ENCODE measurements at regions not wholly inside any gene's neighbourhood (a gene's known extent, or its start where the extent isn't known, plus 50 kb on each side); places are given as distances from the start of the nearest gene placed in this dataset.
"Not testable (repeated sequence)": the region's sequence is repeated elsewhere in the genome, so short reads cannot be mapped to it uniquely, and the experiment has no call there.

- Mint-ChIP-seq H3K36me3 (no peaks in the 10 kb centered on the region), H3K4me3 (no peak overlapping the region), H3K27ac (no peak overlapping the region), H3K9me3 (peaks cover 4% of the 10 kb centered on the region), H3K4me1 (no peaks in the 10 kb centered on the region)
- DNase-seq (ENCODE audit: low spot score in 2 of 2) (no peak), ATAC-seq (no peak)
Measured at GRCh38 chr12:20099395-20100183, 268.7 kb upstream of the PDE3A start.

- no peak overlapping the region for H3K27ac Mint-ChIP-seq
- ATAC-seq (peak; percentile 31), DNase-seq (ENCODE audit: low spot score in 2 of 2) (no peak)
- no peak overlapping the region for H3K4me3 Mint-ChIP-seq
- H3K9me3 Mint-ChIP-seq = peaks cover 4% of the 10 kb centered on the region
- no peaks in the 10 kb centered on the region for H3K36me3 Mint-ChIP-seq
- no peaks in the 10 kb centered on the region for H3K4me1 Mint-ChIP-seq
Measured at GRCh38 chr12:20101046-20101445, 267.3 kb upstream of the PDE3A start.

DNA sequence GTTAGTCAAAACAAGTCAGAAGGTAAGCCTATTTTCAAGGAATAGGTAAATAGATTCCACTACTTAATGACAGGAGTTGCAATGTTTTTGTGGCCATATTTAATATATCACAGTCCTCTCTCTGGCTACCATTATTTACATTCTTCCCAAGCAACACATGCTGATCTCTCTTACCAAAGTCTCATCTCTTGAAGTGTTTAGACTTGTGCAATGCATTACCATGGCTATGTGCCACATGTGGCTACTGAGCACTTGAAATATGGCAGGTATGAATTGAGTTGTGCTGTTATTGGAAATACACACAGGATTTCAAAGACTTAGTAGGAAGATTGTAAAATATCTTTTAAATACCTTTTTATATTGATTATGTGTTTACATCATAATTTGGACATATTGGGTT lies 262.4 kb upstream of the PDE3A start:
- Mint-ChIP-seq H3K4me1 (no peaks in the 10 kb centered on the region), H3K27ac (no peak overlapping the region), H3K9me3 (no peaks in the 10 kb centered on the region), H3K4me3 (no peak overlapping the region), H3K36me3 (no peaks in the 10 kb centered on the region)
- DNase-seq (ENCODE audit: low spot score in 2 of 2) (no peak), ATAC-seq (no peak)

- Mint-ChIP-seq H3K4me1 (no peaks in the 10 kb centered on the region), H3K36me3 (no peaks in the 10 kb centered on the region), H3K4me3 (no peak overlapping the region), H3K9me3 (no peaks in the 10 kb centered on the region), H3K27ac (no peak overlapping the region)
- DNase-seq (ENCODE audit: low spot score in 2 of 2) = no peak
- no peak for ATAC-seq
Measured at GRCh38 chr12:20109676-20110075, 258.7 kb upstream of the PDE3A start.

DNA sequence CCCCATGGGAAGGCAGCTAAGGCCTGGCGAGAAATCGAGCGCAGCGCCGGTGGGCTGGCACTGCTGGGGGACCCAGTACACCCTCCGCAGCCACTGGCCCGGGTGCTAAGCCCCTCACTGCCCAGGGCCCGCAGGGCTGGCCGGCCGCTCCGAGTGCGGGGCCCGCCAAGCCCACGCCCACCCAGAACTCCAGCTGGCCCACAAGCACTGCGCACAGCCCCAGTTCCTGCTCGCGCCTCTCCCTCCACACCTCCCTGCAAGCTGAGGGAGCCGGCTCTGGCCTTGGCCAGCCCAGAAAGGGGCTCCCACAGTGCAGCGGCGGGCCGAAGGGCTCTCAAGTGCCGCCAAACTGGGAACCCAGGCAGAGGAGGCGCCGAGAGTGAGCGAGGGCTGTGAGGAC lies 253.0 kb upstream of the PDE3A start:
- H3K9me3 Mint-ChIP-seq; H3K4me1 Mint-ChIP-seq; H3K36me3 Mint-ChIP-seq; H3K27ac Mint-ChIP-seq; H3K4me3 Mint-ChIP-seq; DNase-seq (ENCODE audit: low spot score in 2 of 2); ATAC-seq: not testable (repeated sequence)

DNA sequence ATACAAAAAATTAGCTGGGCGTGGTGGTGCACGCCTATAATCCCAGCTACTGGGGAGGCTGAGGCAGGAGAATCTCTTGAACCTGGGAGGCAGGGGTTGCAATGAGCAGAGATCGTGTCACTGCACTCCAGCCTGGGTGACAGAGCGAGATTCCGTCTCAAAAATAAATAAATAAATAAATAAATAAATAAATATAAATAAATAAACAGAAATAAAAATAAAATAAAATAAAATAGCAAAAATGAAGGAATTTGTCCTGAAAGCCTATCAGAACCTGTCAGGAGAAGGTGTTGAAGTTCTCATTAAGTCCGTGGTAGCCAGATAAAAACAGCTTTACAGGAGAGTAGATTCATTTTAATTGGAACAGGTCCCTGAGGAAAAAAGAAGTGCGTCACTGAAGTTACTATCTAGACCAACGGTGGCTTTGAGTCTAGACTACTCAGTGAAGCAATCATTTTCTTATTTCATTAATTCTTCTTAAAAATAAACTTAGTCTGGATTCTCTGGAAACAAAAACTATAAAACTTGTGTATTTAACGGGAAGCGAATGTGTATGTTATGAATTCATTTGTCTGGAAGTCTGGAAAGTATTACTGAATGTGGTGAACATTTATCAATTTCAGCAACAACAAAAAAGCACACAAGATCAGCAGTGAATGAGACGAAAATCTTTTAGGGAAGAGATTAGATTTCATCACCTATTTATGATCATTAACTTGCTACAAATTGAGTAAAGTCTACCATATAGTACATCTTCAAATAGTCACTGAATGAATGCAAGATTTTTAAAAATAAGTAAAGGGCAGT lies 248.5 kb upstream of the PDE3A start:
- Mint-ChIP-seq H3K27ac (no peak overlapping the region), H3K9me3 (no peaks in the 10 kb centered on the region), H3K4me1 (no peaks in the 10 kb centered on the region), H3K4me3 (no peak overlapping the region), H3K36me3 (no peaks in the 10 kb centered on the region)
- DNase-seq (ENCODE audit: low spot score in 2 of 2) (no peak), ATAC-seq (no peak)

- Mint-ChIP-seq H3K9me3 (no peaks in the 10 kb centered on the region), H3K4me3 (no peak overlapping the region), H3K36me3 (no peaks in the 10 kb centered on the region), H3K4me1 (no peaks in the 10 kb centered on the region), H3K27ac (no peak overlapping the region)
- DNase-seq (ENCODE audit: low spot score in 2 of 2) (no peak), ATAC-seq (no peak)
Measured at GRCh38 chr12:20120403-20120725, 248.0 kb upstream of the PDE3A start.

GRCh38 chr12:20122274-20122673 lies 246.1 kb upstream of the PDE3A start:
- no peaks in the 10 kb centered on the region for H3K36me3 Mint-ChIP-seq
- H3K4me1 Mint-ChIP-seq = no peaks in the 10 kb centered on the region
- DNase-seq (ENCODE audit: low spot score in 2 of 2) (no peak), ATAC-seq (no peak)
- no peak overlapping the region for H3K4me3 Mint-ChIP-seq
- H3K9me3 Mint-ChIP-seq = no peaks in the 10 kb centered on the region
- H3K27ac Mint-ChIP-seq = no peak overlapping the region

GRCh38 chr12:20123465-20123864 lies 244.9 kb upstream of the PDE3A start:
- DNase-seq (ENCODE audit: low spot score in 2 of 2) = no peak
- Mint-ChIP-seq H3K9me3 (no peaks in the 10 kb centered on the region), H3K36me3 (no peaks in the 10 kb centered on the region), H3K4me3 (no peak overlapping the region), H3K27ac (no peak overlapping the region), H3K4me1 (no peaks in the 10 kb centered on the region)
- ATAC-seq = no peak

GRCh38 chr12:20125276-20125798 lies 243.0 kb upstream of the PDE3A start:
- Mint-ChIP-seq H3K4me1 (no peaks in the 10 kb centered on the region), H3K27ac (no peak overlapping the region), H3K36me3 (no peaks in the 10 kb centered on the region), H3K9me3 (no peaks in the 10 kb centered on the region), H3K4me3 (no peak overlapping the region)
- ATAC-seq (no peak), DNase-seq (ENCODE audit: low spot score in 2 of 2) (no peak)

DNA sequence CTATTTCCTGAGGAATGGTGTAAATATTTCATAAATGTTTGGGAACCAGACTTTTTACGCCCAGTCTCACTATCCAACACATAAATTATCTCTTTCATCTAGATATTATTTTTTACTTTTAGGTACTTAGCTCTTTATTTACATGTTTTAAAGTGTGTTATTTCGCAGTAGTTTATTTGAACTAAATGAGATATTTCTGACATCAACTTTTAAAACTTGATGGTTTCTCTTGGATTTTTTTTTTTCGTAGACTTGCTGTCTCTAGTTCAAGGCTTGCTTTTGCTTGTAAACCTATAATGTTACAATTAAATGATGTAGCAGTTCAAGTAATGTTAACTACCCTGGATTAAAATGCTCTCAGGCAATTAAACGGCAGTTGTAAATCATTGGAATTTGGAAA lies 241.7 kb upstream of the PDE3A start:
- H3K4me1 Mint-ChIP-seq = no peaks in the 10 kb centered on the region
- H3K9me3 Mint-ChIP-seq = no peaks in the 10 kb centered on the region
- H3K27ac Mint-ChIP-seq = no peak overlapping the region
- no peaks in the 10 kb centered on the region for H3K36me3 Mint-ChIP-seq
- DNase-seq (ENCODE audit: low spot score in 2 of 2) = no peak
- no peak for ATAC-seq
- H3K4me3 Mint-ChIP-seq = no peak overlapping the region

DNA sequence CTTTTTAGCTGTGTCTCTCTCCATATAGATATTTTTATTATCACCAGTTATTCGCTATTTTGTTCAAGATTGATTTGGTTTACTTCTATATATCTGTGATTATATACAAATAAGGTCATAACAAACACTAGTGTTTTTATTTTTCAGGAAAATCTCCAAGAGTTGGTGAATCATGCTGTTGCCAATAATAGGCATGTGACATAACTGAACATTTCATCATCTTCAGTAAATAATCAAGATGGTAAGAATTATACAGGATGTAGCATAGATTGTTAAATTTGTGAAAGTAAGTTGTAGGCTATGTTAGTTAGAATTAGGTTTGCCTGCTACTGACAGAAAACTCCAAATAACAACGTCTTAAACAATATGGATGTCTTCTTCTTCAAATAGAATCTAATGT lies 240.9 kb upstream of the PDE3A start:
- ATAC-seq (no peak), DNase-seq (ENCODE audit: low spot score in 2 of 2) (no peak)
- Mint-ChIP-seq H3K27ac (no peak overlapping the region), H3K4me3 (no peak overlapping the region), H3K4me1 (no peaks in the 10 kb centered on the region), H3K36me3 (no peaks in the 10 kb centered on the region), H3K9me3 (no peaks in the 10 kb centered on the region)

GRCh38 chr12:20128928-20129327 lies 239.4 kb upstream of the PDE3A start:
- no peak for ATAC-seq

DNA sequence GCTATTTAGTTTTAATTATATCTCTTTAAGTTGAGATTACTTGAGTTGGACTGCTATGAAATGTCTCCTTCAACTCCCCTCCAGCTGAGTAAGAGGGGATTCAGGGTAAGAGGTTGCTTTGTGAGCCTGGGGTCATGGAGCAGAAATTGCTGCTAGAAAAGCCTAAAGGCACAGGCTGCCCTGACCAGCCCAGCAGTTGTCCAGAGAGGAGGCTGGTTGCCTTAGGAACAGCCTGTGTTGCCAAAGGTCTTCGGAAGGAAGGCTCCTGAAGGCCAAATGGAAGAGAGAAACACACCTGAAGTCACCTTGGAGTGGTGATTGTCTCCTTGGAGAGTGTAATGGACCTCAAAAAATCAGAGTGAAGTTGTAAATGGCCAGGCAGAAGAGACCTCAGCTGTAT lies 235.5 kb upstream of the PDE3A start:
- Mint-ChIP-seq H3K9me3 (peaks cover 3% of the 10 kb centered on the region), H3K27ac (no peak overlapping the region), H3K4me3 (no peak overlapping the region), H3K36me3 (no peaks in the 10 kb centered on the region), H3K4me1 (no peaks in the 10 kb centered on the region)
- no peak for DNase-seq (ENCODE audit: low spot score in 2 of 2)
- ATAC-seq = no peak

More at GRCh38 chr12:20128928-20129327, 239.4 kb upstream of the PDE3A start:
- Mint-ChIP-seq H3K4me3 (no peak overlapping the region), H3K4me1 (no peaks in the 10 kb centered on the region), H3K9me3 (no peaks in the 10 kb centered on the region), H3K27ac (no peak overlapping the region), H3K36me3 (no peaks in the 10 kb centered on the region)
- no peak for DNase-seq (ENCODE audit: low spot score in 2 of 2)

- H3K4me1 Mint-ChIP-seq = no peaks in the 10 kb centered on the region
Measured at GRCh38 chr12:20134652-20135051, 233.7 kb upstream of the PDE3A start.

GRCh38 chr12:20140751-20141150 lies 227.6 kb upstream of the PDE3A start:
- no peak overlapping the region for H3K27ac Mint-ChIP-seq
- H3K4me1 Mint-ChIP-seq = no peaks in the 10 kb centered on the region
- no peak for ATAC-seq
- peaks cover 3% of the 10 kb centered on the region for H3K9me3 Mint-ChIP-seq
- no peaks in the 10 kb centered on the region for H3K36me3 Mint-ChIP-seq
- H3K4me3 Mint-ChIP-seq = no peak overlapping the region
- DNase-seq (ENCODE audit: low spot score in 2 of 2) = no peak

More at GRCh38 chr12:20134652-20135051, 233.7 kb upstream of the PDE3A start:
- H3K4me3 Mint-ChIP-seq = no peak overlapping the region
- no peak overlapping the region for H3K27ac Mint-ChIP-seq
- no peak for ATAC-seq
- peaks cover 3% of the 10 kb centered on the region for H3K9me3 Mint-ChIP-seq
- no peak for DNase-seq (ENCODE audit: low spot score in 2 of 2)
- H3K36me3 Mint-ChIP-seq = no peaks in the 10 kb centered on the region
